Gastroesophageal sphincter (tissue), 3 donors: ENCODE measurements at regions not wholly inside any gene's neighbourhood (a gene's known extent, or its start where the extent isn't known, plus 50 kb on each side); places are given as distances from the start of the nearest gene placed in this dataset.

Source experiments
- CTCF ChIP-seq, 4 experiments: fragments of 200-600 bp in 2 of 4; fragments of 450-650 bp in 2 of 4; sonication (generic) in 1 of 4; IDR thresholded peaks; one replicate each; pipeline ENCODE4 v1.5.1; 2017 to 2019; ENCODE audit warnings: antibody characterized with exemption in 4 of 4, mild to moderate bottlenecking in 2 of 4, moderate library complexity in 2 of 4
- EP300 ChIP-seq: sonication (generic); formaldehyde crosslinking; IDR thresholded peaks from one replicate; pipeline ENCODE4 v1.6.1; 2017; ENCODE audit warnings: antibody characterized with exemption, mild to moderate bottlenecking
- POLR2AphosphoS5 ChIP-seq: sonication (generic); formaldehyde crosslinking; IDR thresholded peaks from one replicate; pipeline ENCODE4 v1.6.1; 2017; ENCODE audit warnings: antibody characterized with exemption

DNA sequence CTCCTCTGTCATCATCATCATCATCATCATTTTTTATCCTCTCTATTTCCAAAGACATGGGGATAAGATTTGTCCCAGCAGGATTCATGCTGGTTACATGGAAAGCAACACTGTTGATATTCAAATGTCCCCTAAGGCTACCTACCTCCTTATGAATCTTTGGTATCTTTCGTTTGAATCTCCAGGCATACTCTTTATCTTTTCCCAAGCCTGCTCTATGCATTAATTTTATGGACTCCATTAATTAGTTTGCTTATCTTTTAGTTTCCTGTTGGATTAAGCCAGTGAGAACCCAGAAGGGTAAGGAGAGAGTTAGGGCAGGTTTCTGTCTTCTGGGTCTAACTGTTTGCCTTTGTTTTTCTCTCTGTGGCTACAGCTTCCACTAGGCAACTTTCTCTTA is 129.6 kb upstream of the GOT2 start:
- no peak for TF ChIP-seq CTCF (IDR thresholded peaks at IDR 0.05)
- no peak for TF ChIP-seq EP300
- TF ChIP-seq POLR2AphosphoS5: no peak
